ENCODE measurements at regions not wholly inside any gene's neighbourhood (a gene's known extent, or its start where the extent isn't known, plus 50 kb on each side); places are given as distances from the start of the nearest gene placed in this dataset.

GRCh38 chr12:107458990-107459389 lies 226.6 kb upstream of the PWP1 start:
- no peak for TF ChIP-seq CTCF (conservative IDR thresholded peaks at IDR 0.05; ENCODE audit: low read depth, low read length)
- no peak for TF ChIP-seq EZH2 (IDR thresholded peaks at IDR 0.05; ENCODE audit: borderline replicate concordance, low read depth, low read length, poor library complexity, severe bottlenecking)
